Left ventricle myocardium inferior (tissue), 1 donor: ENCODE measurements at regions not wholly inside any gene's neighbourhood (a gene's known extent, or its start where the extent isn't known, plus 50 kb on each side); places are given as distances from the start of the nearest gene placed in this dataset.

ENCODE experiments used
- DNase-seq: peaks from one replicate; pipeline ENCODE4 v3.0.0-alpha.2; 2020
- H3K27ac ChIP-seq: fragments of 200-600 bp; replicated peaks from 2 replicates; pipeline ENCODE4 v1.8.0; 2021
- H3K27me3 ChIP-seq: fragments of 200-600 bp; 2 replicates; pipeline ENCODE4 v1.8.0; 2021; ENCODE audit warnings: low read depth
- H3K36me3 ChIP-seq: fragments of 200-600 bp; 2 replicates; pipeline ENCODE4 v1.8.0; 2021
- H3K4me1 ChIP-seq: fragments of 200-600 bp; 2 replicates; pipeline ENCODE4 v1.8.0; 2021
- H3K4me3 ChIP-seq: fragments of 200-600 bp; 2 replicates; pipeline ENCODE4 v1.8.0; 2021; ENCODE audit warnings: mild to moderate bottlenecking, moderate library complexity
- H3K9me3 ChIP-seq: fragments of 200-600 bp; replicated peaks from 2 replicates; pipeline ENCODE4 v1.8.0; 2021
- intact Hi-C: fragments of 100-400 bp; cut with micrococcal nuclease; formaldehyde crosslinking; loops from one replicate; pipeline ENCODE4 v1.11.0; 2022
- TF ChIP-seq, protein P1 (sequence below): fragments of 200-600 bp; IDR thresholded peaks from 2 replicates; pipeline ENCODE4 v1.8.0; 2021; ENCODE audit warnings: antibody characterized with exemption, mild to moderate bottlenecking, borderline replicate concordance
- donor health status: DM: no; HTN: yes; CAD: no; lungs with severe emphysema.

DNA sequence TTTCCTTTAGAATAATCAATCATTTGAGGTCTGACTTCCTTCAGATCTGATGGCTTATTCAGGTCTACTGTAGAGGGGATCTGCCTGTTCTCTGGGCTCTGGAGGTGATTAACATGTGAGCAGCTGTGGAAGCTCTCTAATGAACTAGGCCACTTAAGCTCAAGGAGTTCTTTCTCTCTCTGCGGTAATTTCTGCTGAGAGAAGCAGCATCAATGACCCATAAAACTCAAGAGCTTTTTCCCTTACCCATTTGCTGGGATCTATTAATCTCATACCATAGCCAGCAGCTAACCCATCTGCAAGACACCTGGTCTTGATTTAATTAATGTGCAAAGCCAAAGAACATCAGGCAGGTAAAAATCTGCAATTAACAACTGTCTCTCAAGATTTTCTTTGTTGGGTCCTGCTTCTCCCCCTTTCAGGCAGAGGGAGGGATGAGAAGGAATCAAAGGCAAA lies 73.2 kb upstream of the DLG1 start:
- Histone ChIP-seq H3K27ac (no peak overlapping the region), H3K4me3 (no peak overlapping the region), H3K27me3 (no peaks in the 10 kb centered on the region), H3K4me1 (peaks cover 3% of the 10 kb centered on the region), H3K9me3 (no peaks in the 10 kb centered on the region), H3K36me3 (no peaks in the 10 kb centered on the region)
- intact Hi-C loops, result no loop called here
- TF ChIP-seq, protein P1, sequence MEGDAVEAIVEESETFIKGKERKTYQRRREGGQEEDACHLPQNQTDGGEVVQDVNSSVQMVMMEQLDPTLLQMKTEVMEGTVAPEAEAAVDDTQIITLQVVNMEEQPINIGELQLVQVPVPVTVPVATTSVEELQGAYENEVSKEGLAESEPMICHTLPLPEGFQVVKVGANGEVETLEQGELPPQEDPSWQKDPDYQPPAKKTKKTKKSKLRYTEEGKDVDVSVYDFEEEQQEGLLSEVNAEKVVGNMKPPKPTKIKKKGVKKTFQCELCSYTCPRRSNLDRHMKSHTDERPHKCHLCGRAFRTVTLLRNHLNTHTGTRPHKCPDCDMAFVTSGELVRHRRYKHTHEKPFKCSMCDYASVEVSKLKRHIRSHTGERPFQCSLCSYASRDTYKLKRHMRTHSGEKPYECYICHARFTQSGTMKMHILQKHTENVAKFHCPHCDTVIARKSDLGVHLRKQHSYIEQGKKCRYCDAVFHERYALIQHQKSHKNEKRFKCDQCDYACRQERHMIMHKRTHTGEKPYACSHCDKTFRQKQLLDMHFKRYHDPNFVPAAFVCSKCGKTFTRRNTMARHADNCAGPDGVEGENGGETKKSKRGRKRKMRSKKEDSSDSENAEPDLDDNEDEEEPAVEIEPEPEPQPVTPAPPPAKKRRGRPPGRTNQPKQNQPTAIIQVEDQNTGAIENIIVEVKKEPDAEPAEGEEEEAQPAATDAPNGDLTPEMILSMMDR, result no peak
- no peak for DNase-seq

DNA sequence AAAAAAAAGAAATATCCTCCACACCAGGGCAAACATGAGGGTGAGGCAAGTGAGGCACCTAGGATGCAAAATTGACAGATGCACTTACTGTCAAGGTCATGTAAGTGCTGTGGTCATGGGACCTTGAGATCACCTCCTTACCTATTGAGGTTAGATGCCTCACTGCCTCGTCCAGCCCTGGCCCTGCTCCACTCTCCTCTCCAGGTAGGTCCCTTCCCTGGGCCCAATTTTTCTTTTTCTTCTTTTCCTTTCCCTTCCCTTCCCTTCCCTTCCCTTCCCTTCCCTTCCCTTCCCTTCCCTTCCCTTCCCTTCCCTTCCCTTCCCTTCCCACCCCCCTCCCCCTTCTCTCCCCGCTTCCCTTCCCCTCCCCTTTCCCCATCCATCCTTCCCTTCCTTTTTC lies 71.1 kb upstream of the DLG1 start:
- no peak for DNase-seq
- Histone ChIP-seq H3K36me3 (no peaks in the 10 kb centered on the region), H3K9me3 (no peaks in the 10 kb centered on the region), H3K27me3 (no peaks in the 10 kb centered on the region), H3K4me1 (peaks cover 3% of the 10 kb centered on the region), H3K4me3 (no peak overlapping the region), H3K27ac (no peak overlapping the region)
- intact Hi-C loops, result no loop called here
- TF ChIP-seq, protein P1, result no peak

DNA sequence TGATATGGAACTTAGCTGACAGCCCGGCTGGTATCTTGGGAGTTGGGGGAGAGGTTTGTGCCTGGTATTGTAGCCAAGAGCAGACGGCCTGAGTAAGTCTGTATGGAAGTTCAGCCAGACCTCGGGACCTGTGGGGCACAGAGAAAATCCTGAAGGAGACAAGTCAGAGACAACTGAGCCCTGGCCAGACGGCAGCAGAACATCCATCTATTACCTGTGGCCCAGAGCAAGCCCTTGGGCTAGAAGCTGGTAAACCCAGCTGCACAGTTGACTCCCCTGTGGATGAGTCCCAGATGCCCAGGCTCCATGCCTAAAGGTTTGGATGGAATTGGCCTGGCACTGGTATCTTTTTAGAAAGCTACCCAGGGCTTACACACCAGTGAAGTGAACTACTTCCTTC lies 70.4 kb upstream of the DLG1 start:
- H3K36me3 ChIP-seq, result no peaks in the 10 kb centered on the region
- H3K27ac ChIP-seq, result no peak overlapping the region
- no peak for DNase-seq
- no peak overlapping the region for H3K4me3 ChIP-seq
- intact Hi-C loops, result no loop called here
- TF ChIP-seq, protein P1, result no peak
- no peaks in the 10 kb centered on the region for H3K9me3 ChIP-seq
- H3K4me1 ChIP-seq, result peaks cover 3% of the 10 kb centered on the region
- H3K27me3 ChIP-seq, result no peaks in the 10 kb centered on the region

DNA sequence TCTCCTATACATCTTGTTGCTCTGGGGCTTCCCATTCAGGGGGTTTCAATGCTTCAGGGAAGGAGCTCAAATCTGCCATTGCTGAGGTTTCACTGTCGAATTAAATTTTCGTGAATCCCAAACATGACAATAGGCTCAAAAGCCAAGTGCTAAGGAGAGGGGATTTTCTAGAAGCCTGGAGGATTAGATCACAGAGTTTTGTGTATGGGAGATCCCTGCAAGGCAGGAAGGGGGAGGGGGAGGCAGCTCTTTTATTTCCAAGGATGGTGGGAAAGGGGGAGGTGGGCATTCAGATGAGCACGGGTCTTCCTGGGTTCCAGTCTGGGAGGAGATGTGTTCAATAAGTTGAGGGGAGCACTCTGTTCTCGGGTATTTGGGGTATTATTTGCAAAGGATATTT lies 69.9 kb upstream of the DLG1 start:
- Histone ChIP-seq H3K9me3 (no peaks in the 10 kb centered on the region), H3K4me1 (peaks cover 3% of the 10 kb centered on the region), H3K27me3 (no peaks in the 10 kb centered on the region), H3K4me3 (no peak overlapping the region), H3K36me3 (no peaks in the 10 kb centered on the region), H3K27ac (no peak overlapping the region)
- no peak for DNase-seq
- TF ChIP-seq, protein P1, result no peak
- intact Hi-C loops, result no loop called here

DNA sequence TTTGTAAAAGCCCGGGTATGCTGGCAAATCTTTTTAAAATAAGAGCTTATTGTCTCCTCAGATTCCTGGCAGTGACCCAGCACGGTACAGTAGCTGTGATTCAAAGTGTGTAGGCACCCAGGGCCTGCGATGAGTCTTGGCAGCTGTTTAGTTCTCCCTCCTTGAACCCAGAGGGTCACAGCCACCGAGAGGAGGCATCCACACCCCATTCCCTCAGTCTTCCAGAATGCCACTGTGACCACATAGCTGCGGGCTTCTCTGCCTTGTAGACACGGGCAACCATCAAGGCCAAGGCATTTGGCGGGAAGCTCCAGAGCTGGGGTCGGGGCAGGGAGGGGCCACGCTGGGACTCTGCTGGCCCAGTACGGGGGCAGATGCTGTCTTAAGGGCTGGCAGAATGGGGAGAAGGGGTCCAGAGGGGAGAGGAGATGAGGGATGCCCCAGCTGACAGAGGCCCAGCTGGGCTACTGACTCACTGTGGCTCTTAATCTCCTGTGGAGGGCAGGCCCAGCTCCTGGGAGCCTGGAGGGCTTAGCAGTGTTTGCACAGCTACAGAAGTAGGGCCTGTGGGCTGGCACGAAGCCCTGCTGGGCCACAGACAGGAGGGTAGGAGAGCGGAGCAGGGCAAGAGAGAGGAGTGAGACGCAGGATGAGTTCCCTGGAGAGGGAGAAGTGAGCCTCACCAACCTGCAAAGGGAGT lies 68.8 kb upstream of the DLG1 start:
- intact Hi-C loops, result no loop called here
- TF ChIP-seq, protein P1, result no peak
- Histone ChIP-seq H3K27me3 (no peaks in the 10 kb centered on the region), H3K4me1 (peaks cover 3% of the 10 kb centered on the region), H3K4me3 (no peak overlapping the region), H3K9me3 (no peaks in the 10 kb centered on the region), H3K36me3 (no peaks in the 10 kb centered on the region), H3K27ac (no peak overlapping the region)
- DNase-seq, result no peak
